Smooth muscle cell (in vitro differentiated cells): ENCODE measurements at regions not wholly inside any gene's neighbourhood (a gene's known extent, or its start where the extent isn't known, plus 50 kb on each side); places are given as distances from the start of the nearest gene placed in this dataset.

Experiments used
- DNase-seq: peaks from one replicate; lab custom pipeline; 2025; ENCODE audit not compliant: unreplicated experiment; lab: John Stamatoyannopoulos, UW
- H2AFZ ChIP-seq: fragments of 200-600 bp; sonication (generic); 2 replicates; pipeline ENCODE4 v1.6.0; 2016; ENCODE audit warnings: antibody characterized with exemption, low read depth, mild to moderate bottlenecking
- H3F3A ChIP-seq: fragments of 200-600 bp; sonication (generic); 2 replicates; pipeline ENCODE4 v1.6.0; 2017; ENCODE audit warnings: antibody characterized with exemption, low read depth
- H3K27ac ChIP-seq: fragments of 200-600 bp; sonication (generic); 2 replicates; pipeline ENCODE4 v1.5.1; 2016; ENCODE audit warnings: low read depth, mild to moderate bottlenecking
- H3K27me3 ChIP-seq: fragments of 200-600 bp; sonication (generic); 2 replicates; pipeline ENCODE4 v1.6.1; 2016; ENCODE audit warnings: low read depth, mild to moderate bottlenecking
- H3K36me3 ChIP-seq: fragments of 200-600 bp; sonication (generic); 2 replicates; pipeline ENCODE4 v1.5.1; 2016; ENCODE audit warnings: low read depth
- H3K4me1 ChIP-seq: fragments of 200-600 bp; sonication (generic); 2 replicates; pipeline ENCODE4 v1.5.1; 2016; ENCODE audit warnings: low read depth
- H3K4me2 ChIP-seq: fragments of 200-600 bp; sonication (generic); 2 replicates; pipeline ENCODE4 v1.6.0; 2016; ENCODE audit warnings: mild to moderate bottlenecking
- H3K4me3 ChIP-seq: fragments of 200-600 bp; sonication (generic); 2 replicates; pipeline ENCODE4 v1.5.1; 2016; ENCODE audit warnings: mild to moderate bottlenecking
- H3K79me2 ChIP-seq: fragments of 200-600 bp; sonication (generic); 2 replicates; pipeline ENCODE4 v1.6.0; 2016; ENCODE audit warnings: low read depth, mild to moderate bottlenecking
- H3K9ac ChIP-seq: fragments of 200-600 bp; sonication (generic); 2 replicates; pipeline ENCODE4 v1.6.0; 2016; ENCODE audit warnings: low read depth
- H3K9me3 ChIP-seq: fragments of 200-600 bp; sonication (generic); replicated peaks from 2 replicates; pipeline ENCODE4 v1.5.1; 2016; ENCODE audit warnings: low read depth
- H4K20me1 ChIP-seq: fragments of 200-600 bp; sonication (generic); 2 replicates; pipeline ENCODE4 v1.6.0; 2016; ENCODE audit warnings: low read depth
- CTCF ChIP-seq: fragments of 200-600 bp; sonication (generic); IDR thresholded peaks from 2 replicates; pipeline ENCODE4 v1.5.1; 2017; ENCODE audit warnings: borderline replicate concordance, mild to moderate bottlenecking, antibody characterized with exemption; ENCODE audit not compliant: insufficient read depth, poor library complexity, severe bottlenecking
- WGBS: methylation state at CpG from one replicate; pipeline ENCODE4 v1.1.7; 2016; ENCODE audit warnings: low lambda C conversion rate; 5-methylcytosine and 5-hydroxymethylcytosine counted together

GRCh38 chr3:148227534-148227933 is 470.2 kb upstream of the AGTR1 start:
- H3K4me1 ChIP-seq: peaks cover 3% of the 10 kb centered on the region
- no peaks in the 10 kb centered on the region for H3K27me3 ChIP-seq
- H3K4me2 ChIP-seq: peak overlapping the region; percentile 27
- no peaks in the 10 kb centered on the region for H4K20me1 ChIP-seq
- H3K79me2 ChIP-seq: no peaks in the 10 kb centered on the region
- H3K27ac ChIP-seq: no peak overlapping the region
- H3K9ac ChIP-seq: no peak overlapping the region
- H3F3A ChIP-seq: no peaks in the 10 kb centered on the region
- WGBS: 90% methylated on average over 1 of the region's 1 CpG
- no peak for DNase-seq
- no peak overlapping the region for H3K4me3 ChIP-seq
- no peak for TF ChIP-seq CTCF
- no peaks in the 10 kb centered on the region for H3K36me3 ChIP-seq
- H2AFZ ChIP-seq: peak overlapping the region; percentile 39
- H3K9me3 ChIP-seq: no peaks in the 10 kb centered on the region

GRCh38 chr3:148229107-148229506 is 468.6 kb upstream of the AGTR1 start:
- peak overlapping the region; percentile 79 for H2AFZ ChIP-seq
- no peaks in the 10 kb centered on the region for H3K4me1 ChIP-seq
- DNase-seq: no peak
- no peak overlapping the region for H3K9ac ChIP-seq
- H3K9me3 ChIP-seq: no peaks in the 10 kb centered on the region
- no peaks in the 10 kb centered on the region for H3K36me3 ChIP-seq
- H3K4me2 ChIP-seq: no peak overlapping the region
- H3K27me3 ChIP-seq: no peaks in the 10 kb centered on the region
- H3K79me2 ChIP-seq: no peaks in the 10 kb centered on the region
- H4K20me1 ChIP-seq: no peaks in the 10 kb centered on the region
- H3K27ac ChIP-seq: no peak overlapping the region
- H3K4me3 ChIP-seq: no peak overlapping the region
- no peaks in the 10 kb centered on the region for H3F3A ChIP-seq
- no peak for TF ChIP-seq CTCF

- Histone ChIP-seq H3K4me2 (no peak overlapping the region), H3K27ac (no peak overlapping the region), H2AFZ (no peak overlapping the region), H3K36me3 (no peaks in the 10 kb centered on the region), H3K9ac (no peak overlapping the region), H3K27me3 (no peaks in the 10 kb centered on the region), H3K4me1 (no peaks in the 10 kb centered on the region), H3F3A (no peaks in the 10 kb centered on the region), H3K4me3 (no peak overlapping the region), H3K79me2 (no peaks in the 10 kb centered on the region), H4K20me1 (no peaks in the 10 kb centered on the region), H3K9me3 (no peaks in the 10 kb centered on the region)
- WGBS: 87% methylated on average over 2 of the region's 2 CpGs
- no peak for TF ChIP-seq CTCF
- DNase-seq: no peak
These were observed 467.2 kb upstream of the AGTR1 start for GRCh38 chr3:148230473-148230872.

- Histone ChIP-seq H3K4me1 (no peaks in the 10 kb centered on the region), H3K9me3 (no peaks in the 10 kb centered on the region), H4K20me1 (no peaks in the 10 kb centered on the region), H3K27me3 (no peaks in the 10 kb centered on the region), H3K79me2 (no peaks in the 10 kb centered on the region), H2AFZ (no peak overlapping the region), H3K36me3 (no peaks in the 10 kb centered on the region), H3K4me3 (no peak overlapping the region), H3K9ac (no peak overlapping the region), H3F3A (no peaks in the 10 kb centered on the region), H3K4me2 (no peak overlapping the region), H3K27ac (no peak overlapping the region)
- TF ChIP-seq CTCF: no peak
- no peak for DNase-seq
- 76% methylated on average over 3 of the region's 3 CpGs for WGBS
These were observed 465.3 kb upstream of the AGTR1 start for GRCh38 chr3:148232389-148232788.
